IMR-90 (cell line): ENCODE measurements at regions not wholly inside any gene's neighbourhood (a gene's known extent, or its start where the extent isn't known, plus 50 kb on each side); places are given as distances from the start of the nearest gene placed in this dataset.

ENCODE experiments used
- ATAC-seq: fragments of 200-7000 bp; cut with Tn5 transposase; 2 replicates; pipeline ENCODE4 v1.9.1; 2020; ENCODE audit warnings: low read depth, mild to moderate bottlenecking, moderate library complexity
- BruUV-seq: library from RNA; stranded (reverse); fragments of 400-500 nt; replicated peaks from 2 replicates; lab custom pipeline; 2021; lab: Mats Ljungman, UMichigan
- CTCF ChIA-PET: fragments of 300-600 bp; formaldehyde crosslinking; extraction: SDS; loops from one replicate; lab custom pipeline; 2021; ENCODE audit warnings: antibody characterized with exemption; lab: Yijun Ruan, JAX
- POLR2A ChIA-PET: fragments of 300-600 bp; sonication (Branson Sonifier 250); formaldehyde crosslinking; loops from one replicate; lab custom pipeline; 2022; ENCODE audit warnings: antibody characterized with exemption; ENCODE audit not compliant: unreplicated experiment; lab: Charles Lee
- DNase-seq: peaks from one replicate; pipeline ENCODE4 v3.0.0; 2013
- H2AFZ ChIP-seq: replicated peaks from 2 replicates; pipeline ENCODE3; 2013; ENCODE audit warnings: low read length, mild to moderate bottlenecking; ENCODE audit not compliant: poor library complexity
- H2AK5ac ChIP-seq: 2 replicates; pipeline ENCODE4 v1.6.1; 2013; ENCODE audit warnings: low read depth, low read length, inconsistent platforms
- H2AK9ac ChIP-seq: replicated peaks from 2 replicates; pipeline ENCODE3; 2013; ENCODE audit warnings: mild to moderate bottlenecking, low read depth, low read length, moderate library complexity; ENCODE audit not compliant: poor library complexity
- H2BK120ac ChIP-seq: 2 replicates; pipeline ENCODE4 v1.6.1; 2013; ENCODE audit warnings: low read depth, low read length, inconsistent platforms
- H2BK15ac ChIP-seq: 3 replicates; pipeline ENCODE4 v1.6.1; 2013; ENCODE audit warnings: low read depth, low read length, inconsistent platforms
- H2BK20ac ChIP-seq: 2 replicates; pipeline ENCODE4 v1.6.1; 2013; ENCODE audit warnings: low read depth, mild to moderate bottlenecking, inconsistent platforms, low read length, moderate library complexity
- H2BK5ac ChIP-seq: 2 replicates; pipeline ENCODE4 v1.6.1; 2013; ENCODE audit warnings: mild to moderate bottlenecking, low read depth, low read length, inconsistent platforms; ENCODE audit not compliant: poor library complexity, severe bottlenecking
- H3K14ac ChIP-seq: replicated peaks from 2 replicates; pipeline ENCODE4 v1.6.1; 2013; ENCODE audit warnings: low read depth, low read length, inconsistent platforms
- H3K18ac ChIP-seq: 2 replicates; pipeline ENCODE4 v1.6.1; 2013; ENCODE audit warnings: low read depth, low read length, control low read depth
- H3K23ac ChIP-seq: 2 replicates; pipeline ENCODE4 v1.6.1; 2013; ENCODE audit warnings: low read depth, low read length, inconsistent platforms
- H3K27ac ChIP-seq: 2 replicates; pipeline ENCODE4 v1.5.1; 2013; ENCODE audit warnings: mild to moderate bottlenecking, control low read depth, low read length; ENCODE audit not compliant: insufficient read depth
- H3K27me3 ChIP-seq: 2 replicates; pipeline ENCODE4 v1.6.1; 2013; ENCODE audit warnings: low read length; ENCODE audit not compliant: control insufficient read depth, insufficient read depth
- H3K36me3 ChIP-seq: 2 replicates; pipeline ENCODE4 v1.6.1; 2013; ENCODE audit warnings: low read length, mixed read lengths; ENCODE audit not compliant: control insufficient read depth, insufficient read depth
- H3K4ac ChIP-seq: 2 replicates; pipeline ENCODE4 v1.6.1; 2013; ENCODE audit warnings: low read depth, low read length, inconsistent platforms
- H3K4me1 ChIP-seq: 2 replicates; pipeline ENCODE4 v1.6.1; 2013; ENCODE audit warnings: low read length, mixed read lengths; ENCODE audit not compliant: control insufficient read depth, insufficient read depth
- H3K4me2 ChIP-seq: 2 replicates; pipeline ENCODE4 v1.6.1; 2013; ENCODE audit warnings: low read depth, mild to moderate bottlenecking, control low read depth, low read length, moderate library complexity
- H3K4me3 ChIP-seq: 2 replicates; pipeline ENCODE4 v1.5.1; 2013; ENCODE audit warnings: low read depth, mild to moderate bottlenecking, control low read depth, low read length, moderate library complexity; ENCODE audit not compliant: insufficient read depth
- H3K56ac ChIP-seq: 2 replicates; pipeline ENCODE4 v1.6.1; 2013; ENCODE audit warnings: low read length, inconsistent platforms; ENCODE audit not compliant: insufficient read depth; ENCODE audit errors: extremely low read depth
- H3K79me1 ChIP-seq, 2 experiments: 2 replicates each; pipeline ENCODE4 v1.6.1; 2013; ENCODE audit warnings: low read length in 2 of 2, inconsistent platforms in 1 of 2, low read depth in 1 of 2
- H3K9ac ChIP-seq: 2 replicates; pipeline ENCODE4 v1.6.1; 2013; ENCODE audit warnings: low read depth, low read length, control low read depth
- H3K9me1 ChIP-seq: 2 replicates; pipeline ENCODE4 v1.6.1; 2013; ENCODE audit warnings: low read length, inconsistent platforms; ENCODE audit not compliant: insufficient read depth
- H3K9me3 ChIP-seq: 2 replicates; pipeline ENCODE4 v1.6.1; 2013; ENCODE audit warnings: low read length; ENCODE audit not compliant: control insufficient read depth, insufficient read depth
- H4K20me1 ChIP-seq: 2 replicates; pipeline ENCODE4 v1.6.1; 2013; ENCODE audit warnings: low read length, inconsistent platforms; ENCODE audit not compliant: insufficient read depth
- H4K5ac ChIP-seq: 2 replicates; pipeline ENCODE4 v1.6.1; 2013; ENCODE audit warnings: mild to moderate bottlenecking, low read depth, low read length, control low read depth
- H4K8ac ChIP-seq, 2 experiments: 2 replicates each; pipeline ENCODE4 v1.6.1; 2013; ENCODE audit warnings: low read depth in 2 of 2, low read length in 2 of 2, control low read depth in 1 of 2, inconsistent platforms in 1 of 2
- H4K91ac ChIP-seq: 2 replicates; pipeline ENCODE4 v1.6.1; 2013; ENCODE audit warnings: low read depth, low read length, inconsistent platforms; ENCODE audit not compliant: insufficient read depth
- BHLHE40 ChIP-seq: fragments of 150-350 bp; IDR thresholded peaks from 2 replicates; pipeline ENCODE4 v1.6.1; 2016; ENCODE audit warnings: mild to moderate bottlenecking, low read depth, low read length
- CEBPB ChIP-seq: IDR thresholded peaks from 2 replicates; pipeline ENCODE4 v1.6.1; 2012; ENCODE audit warnings: low read depth, low read length, improper control_type of control experiment
- CHD1 ChIP-seq: IDR thresholded peaks from 2 replicates; pipeline ENCODE4 v1.6.1; 2012; ENCODE audit warnings: low read depth, low read length, improper control_type of control experiment
- FOS ChIP-seq: fragments of 150-350 bp; IDR thresholded peaks from 2 replicates; pipeline ENCODE4 v1.6.1; 2016; ENCODE audit warnings: low read depth, low read length
- MAFK ChIP-seq: IDR thresholded peaks from 2 replicates; pipeline ENCODE4 v1.6.1; 2012; ENCODE audit warnings: low read depth, low read length, improper control_type of control experiment
- MAZ ChIP-seq: IDR thresholded peaks from 2 replicates; pipeline ENCODE4 v1.6.1; 2012; ENCODE audit warnings: low read depth, mild to moderate bottlenecking, low read length, improper control_type of control experiment, moderate library complexity, borderline replicate concordance
- MXI1 ChIP-seq: IDR thresholded peaks from 2 replicates; pipeline ENCODE4 v1.6.1; 2012; ENCODE audit warnings: low read depth, mild to moderate bottlenecking, low read length, moderate library complexity, borderline replicate concordance
- NFE2L2 ChIP-seq: fragments of 150-350 bp; IDR thresholded peaks from 2 replicates; pipeline ENCODE4 v1.6.1; 2016; ENCODE audit warnings: low read depth, mild to moderate bottlenecking, low read length
- POLR2A ChIP-seq: IDR thresholded peaks from 2 replicates; pipeline ENCODE4 v1.6.1; 2012; ENCODE audit warnings: mild to moderate bottlenecking, low read depth, low read length
- RAD21 ChIP-seq: IDR thresholded peaks from 2 replicates; pipeline ENCODE4 v1.6.1; 2012; ENCODE audit warnings: low read length, improper control_type of control experiment
- RCOR1 ChIP-seq: IDR thresholded peaks from 2 replicates; pipeline ENCODE4 v1.6.1; 2012; ENCODE audit warnings: mild to moderate bottlenecking, low read length, improper control_type of control experiment; ENCODE audit not compliant: insufficient replicate concordance
- RFX5 ChIP-seq: IDR thresholded peaks from 2 replicates; pipeline ENCODE4 v1.8.0; 2012; ENCODE audit warnings: low read depth, mild to moderate bottlenecking, low read length, moderate library complexity
- SMC3 ChIP-seq: fragments of 150-350 bp; IDR thresholded peaks from 2 replicates; pipeline ENCODE4 v1.6.1; 2016; ENCODE audit warnings: low read depth, mild to moderate bottlenecking, antibody characterized with exemption, low read length, moderate library complexity
- WGBS, 2 experiments: methylation state at CpG; one replicate each; pipeline versions ENCODE4 v1.1.5 to v1.1.7; 2013; ENCODE audit warnings: missing lambda C conversion rate in 2 of 2; ENCODE audit not compliant: insufficient read length in 1 of 2; ENCODE audit errors: extremely low coverage in 2 of 2; 5-methylcytosine and 5-hydroxymethylcytosine counted together
- dilution Hi-C: fragments of 300-500 bp; cut with HindIII; formaldehyde crosslinking; loops from one replicate; pipeline ENCODE4 v1.14.3; 2018; ENCODE audit warnings: low sequenced_read_pairs; ENCODE audit not compliant: unreplicated experiment
- in situ Hi-C: fragments of 300-500 bp; cut with MboI; formaldehyde crosslinking; loops from 3 replicates; pipeline ENCODE4 v1.14.3; 2019; ENCODE audit warnings: low sequenced_read_pairs, inconsistent platforms, mixed read lengths
- intact Hi-C: fragments of 100-400 bp; cut with micrococcal nuclease; formaldehyde crosslinking; loops from 2 replicates; pipeline ENCODE4 v1.10.0; 2022
- TF ChIP-seq, protein P1 (sequence below): fragments of 150-350 bp; IDR thresholded peaks from 2 replicates; pipeline ENCODE4 v1.6.1; 2017; ENCODE audit warnings: mild to moderate bottlenecking, antibody characterized with exemption, low read length, low read depth
- TF ChIP-seq, protein P2 (sequence below): conservative IDR thresholded peaks from 2 replicates; pipeline ENCODE4 v1.5.1; 2012; ENCODE audit warnings: mild to moderate bottlenecking, low read depth, low read length, improper control_type of control experiment

DNA sequence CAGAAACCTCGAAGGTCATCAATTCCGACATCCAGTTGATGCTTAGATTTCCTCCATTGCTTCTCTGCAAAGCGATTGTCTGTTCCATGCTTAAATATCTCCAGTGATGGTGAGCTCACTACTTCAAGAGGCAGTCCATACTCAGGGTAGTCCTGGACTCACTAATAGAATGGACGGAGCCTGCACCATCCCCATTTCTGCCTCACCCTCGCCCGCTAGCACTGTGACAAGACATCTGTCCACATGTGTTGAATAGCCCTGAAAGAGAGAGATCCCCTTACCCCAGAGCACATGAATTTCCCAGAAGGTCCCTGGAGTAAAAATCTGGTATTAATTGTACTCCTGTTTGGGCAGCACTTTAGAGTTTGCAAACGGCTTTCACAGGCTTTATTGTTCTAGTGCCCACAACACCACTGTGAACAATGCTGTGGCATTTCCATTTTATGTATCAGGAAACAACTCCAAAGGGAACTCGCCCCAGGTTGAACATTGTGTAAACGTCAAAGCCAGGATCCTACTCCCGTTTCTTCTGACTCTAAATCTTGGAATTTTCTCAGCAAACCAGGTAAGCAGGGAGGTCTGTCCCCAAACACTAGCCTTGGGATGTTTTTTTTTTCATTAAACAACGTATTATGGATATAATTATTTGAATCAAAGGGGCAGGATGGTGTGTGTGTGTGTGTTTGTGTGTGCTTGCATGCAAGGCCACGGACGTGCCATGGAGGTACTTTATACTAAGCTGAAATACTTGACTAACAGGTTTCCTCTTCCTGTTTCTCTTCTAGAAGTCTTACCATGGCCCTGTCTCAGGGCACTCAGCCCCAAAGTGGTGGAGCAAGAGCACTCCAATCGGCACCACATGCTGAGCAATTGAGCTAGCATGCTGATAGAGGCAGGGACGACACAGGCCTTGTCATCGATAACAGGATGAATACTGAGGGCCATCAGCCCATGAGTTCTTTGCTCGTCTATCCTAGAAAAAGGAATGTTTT lies 198.3 kb downstream of the OPA1 start (continued):
- TF ChIP-seq, protein P1, sequence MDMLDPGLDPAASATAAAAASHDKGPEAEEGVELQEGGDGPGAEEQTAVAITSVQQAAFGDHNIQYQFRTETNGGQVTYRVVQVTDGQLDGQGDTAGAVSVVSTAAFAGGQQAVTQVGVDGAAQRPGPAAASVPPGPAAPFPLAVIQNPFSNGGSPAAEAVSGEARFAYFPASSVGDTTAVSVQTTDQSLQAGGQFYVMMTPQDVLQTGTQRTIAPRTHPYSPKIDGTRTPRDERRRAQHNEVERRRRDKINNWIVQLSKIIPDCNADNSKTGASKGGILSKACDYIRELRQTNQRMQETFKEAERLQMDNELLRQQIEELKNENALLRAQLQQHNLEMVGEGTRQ: no peak

DNA sequence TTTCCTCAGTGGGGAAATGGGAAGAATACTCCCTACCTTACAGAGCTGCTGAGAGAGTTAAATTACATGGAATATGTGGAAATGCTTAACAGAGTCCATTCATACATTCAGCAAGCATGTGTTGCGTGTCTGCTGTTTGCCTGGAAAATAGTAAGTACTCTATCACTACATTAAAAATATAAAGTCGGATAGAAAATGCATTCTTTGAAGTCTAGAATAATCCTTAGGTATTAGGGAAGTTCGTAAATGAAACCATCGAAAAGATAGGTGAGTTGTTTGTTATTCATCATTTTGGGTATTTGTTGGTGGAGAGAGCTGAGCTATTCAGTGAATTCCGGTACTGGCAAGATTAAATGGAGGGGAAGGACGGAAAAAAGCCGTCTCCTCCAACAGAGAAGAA lies 200.1 kb downstream of the OPA1 start:
- Histone ChIP-seq H4K5ac (no peak overlapping the region), H2AFZ (no peak overlapping the region), H3K23ac (no peak overlapping the region), H3K9me1 (no peaks in the 10 kb centered on the region), H3K4me1 (no peaks in the 10 kb centered on the region), H3K27ac (no peak overlapping the region), H3K27me3 (peaks cover 50% of the 10 kb centered on the region), H3K9ac (no peak overlapping the region), H3K56ac (no peak overlapping the region), H2AK5ac (no peak overlapping the region), H3K4ac (no peak overlapping the region), H3K9me3 (no peaks in the 10 kb centered on the region), H3K4me3 (no peak overlapping the region), H4K91ac (no peak overlapping the region), H3K4me2 (no peak overlapping the region), H2BK120ac (no peak overlapping the region), H4K8ac (no peak overlapping the region), H3K36me3 (no peaks in the 10 kb centered on the region), H3K79me1 (no peaks in the 10 kb centered on the region), H4K20me1 (no peaks in the 10 kb centered on the region), H2BK15ac (no peak overlapping the region), H2AK9ac (no peak overlapping the region), H2BK5ac (no peak overlapping the region), H3K18ac (no peak overlapping the region), H3K14ac (no peak overlapping the region), H2BK20ac (no peak overlapping the region)
- no peak for ATAC-seq
- in situ Hi-C loops: no loop called here
- ChIA-PET CTCF (no interaction called here), POLR2A (interaction anchor here (0.6 kb wide), 1 partner anchor 776 kb away, joined by 4 read pairs; no protein-coding TSS in a partner anchor)
- no TSS peak for BruUV-seq
- dilution Hi-C loops: no loop called here
- whole genome bisulfite sequencing, 2 experiments: no CpG with 5 or more reads among the region's 7 CpGs
- no peak for DNase-seq
- intact Hi-C loops: no loop called here
- TF ChIP-seq, protein P2, sequence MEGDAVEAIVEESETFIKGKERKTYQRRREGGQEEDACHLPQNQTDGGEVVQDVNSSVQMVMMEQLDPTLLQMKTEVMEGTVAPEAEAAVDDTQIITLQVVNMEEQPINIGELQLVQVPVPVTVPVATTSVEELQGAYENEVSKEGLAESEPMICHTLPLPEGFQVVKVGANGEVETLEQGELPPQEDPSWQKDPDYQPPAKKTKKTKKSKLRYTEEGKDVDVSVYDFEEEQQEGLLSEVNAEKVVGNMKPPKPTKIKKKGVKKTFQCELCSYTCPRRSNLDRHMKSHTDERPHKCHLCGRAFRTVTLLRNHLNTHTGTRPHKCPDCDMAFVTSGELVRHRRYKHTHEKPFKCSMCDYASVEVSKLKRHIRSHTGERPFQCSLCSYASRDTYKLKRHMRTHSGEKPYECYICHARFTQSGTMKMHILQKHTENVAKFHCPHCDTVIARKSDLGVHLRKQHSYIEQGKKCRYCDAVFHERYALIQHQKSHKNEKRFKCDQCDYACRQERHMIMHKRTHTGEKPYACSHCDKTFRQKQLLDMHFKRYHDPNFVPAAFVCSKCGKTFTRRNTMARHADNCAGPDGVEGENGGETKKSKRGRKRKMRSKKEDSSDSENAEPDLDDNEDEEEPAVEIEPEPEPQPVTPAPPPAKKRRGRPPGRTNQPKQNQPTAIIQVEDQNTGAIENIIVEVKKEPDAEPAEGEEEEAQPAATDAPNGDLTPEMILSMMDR: no peak
- no peak for TF ChIP-seq MAZ
- TF ChIP-seq MXI1: no peak
- no peak for TF ChIP-seq BHLHE40
- TF ChIP-seq NFE2L2: no peak
- no peak for TF ChIP-seq RAD21
- TF ChIP-seq POLR2A: no peak
- TF ChIP-seq SMC3: no peak
- TF ChIP-seq RFX5: no peak
- TF ChIP-seq MAFK: no peak
- TF ChIP-seq FOS: no peak
- no peak for TF ChIP-seq CEBPB
- no peak for TF ChIP-seq RCOR1
- no peak for TF ChIP-seq CHD1
